ENCODE measurements at regions not wholly inside any gene's neighbourhood (a gene's known extent, or its start where the extent isn't known, plus 50 kb on each side); places are given as distances from the start of the nearest gene placed in this dataset.

DNA sequence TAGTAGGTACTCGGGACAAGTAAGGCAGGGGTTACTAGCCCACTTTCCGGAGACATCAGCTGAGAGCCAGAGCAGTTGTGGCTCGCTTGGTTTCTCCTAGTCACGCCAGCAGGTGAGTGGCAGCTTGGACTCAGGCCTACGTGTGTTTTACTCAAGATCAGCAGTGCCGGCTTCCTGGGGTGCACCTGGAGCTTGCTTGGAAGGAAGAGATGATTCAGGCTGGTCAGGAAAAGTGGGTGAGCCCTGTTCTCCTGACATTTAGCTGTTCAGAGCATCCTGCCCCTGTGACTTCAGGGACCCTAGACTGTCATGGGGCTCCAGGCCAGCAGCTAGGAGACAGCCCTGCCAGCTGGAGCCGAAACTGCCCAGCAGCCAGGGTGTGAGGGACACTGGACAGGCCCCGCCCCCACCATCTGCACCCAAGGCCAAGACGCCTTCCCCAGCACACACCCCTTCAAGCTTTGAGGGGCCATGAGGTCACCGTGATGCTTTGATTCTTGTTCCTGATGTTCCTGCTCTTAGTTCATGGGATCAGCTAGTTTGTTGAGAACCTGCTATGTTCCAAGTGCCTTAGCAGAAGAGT, 238.0 kb upstream of the CIBAR2 start:
- no peak for DNase-seq (ENCODE audit: low spot score)
- Mint-ChIP-seq H3K36me3 (ENCODE audit: low read depth) (no peaks in the 10 kb centered on the region), H3K27ac (no peak overlapping the region), H3K27me3 (ENCODE audit: insufficient read depth) (no peaks in the 10 kb centered on the region), H3K4me1 (ENCODE audit: low read depth) (no peaks in the 10 kb centered on the region), H3K9me3 (no peaks in the 10 kb centered on the region), H3K4me3 (no peak overlapping the region)
- intact Hi-C loops (cut with micrococcal nuclease): no loop called here

DNA sequence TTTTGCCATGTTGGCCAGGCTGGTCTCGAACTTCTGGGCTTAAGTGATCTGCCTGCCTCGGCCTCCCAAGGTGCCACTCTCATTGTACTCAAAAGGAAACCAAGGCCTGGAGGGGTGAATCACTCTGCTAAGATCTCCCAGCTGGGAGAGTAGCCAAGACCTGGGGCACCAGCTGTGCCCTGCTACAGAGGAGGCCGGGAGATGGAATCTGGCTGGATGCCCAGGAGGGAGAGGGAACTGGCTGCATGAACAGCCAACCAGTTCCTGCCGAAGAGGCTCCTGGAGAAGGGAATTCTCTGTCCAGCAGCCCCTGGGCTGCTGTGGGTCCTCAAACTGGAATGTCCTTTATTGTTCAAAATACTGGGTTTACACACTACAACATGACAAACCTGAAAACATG, 238.7 kb upstream of the CIBAR2 start:
- Mint-ChIP-seq H3K36me3 (ENCODE audit: low read depth) (no peaks in the 10 kb centered on the region), H3K9me3 (no peaks in the 10 kb centered on the region), H3K4me1 (ENCODE audit: low read depth) (no peaks in the 10 kb centered on the region), H3K4me3 (no peak overlapping the region), H3K27ac (no peak overlapping the region), H3K27me3 (ENCODE audit: insufficient read depth) (no peaks in the 10 kb centered on the region)
- intact Hi-C loops (cut with micrococcal nuclease): no loop called here
- DNase-seq (ENCODE audit: low spot score): no peak

DNA sequence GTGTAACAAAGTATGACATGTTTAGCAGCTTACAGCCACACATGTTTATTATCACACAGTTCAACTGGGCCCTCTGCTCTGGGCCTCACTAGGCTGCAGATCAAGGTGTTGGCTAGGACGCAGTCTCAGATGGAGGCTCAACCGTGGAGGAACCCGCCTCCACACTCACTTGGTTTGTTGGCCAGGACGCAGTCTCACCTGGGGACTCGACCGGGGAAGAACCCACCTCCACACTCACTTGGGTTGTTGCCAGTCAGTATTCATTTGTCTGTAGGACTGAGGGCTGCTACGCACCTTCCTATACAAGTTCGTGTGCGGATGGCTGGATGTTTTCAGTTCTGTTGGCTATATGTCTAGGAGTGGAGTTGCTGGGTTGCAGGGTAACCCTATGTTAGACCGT, 240.7 kb upstream of the CIBAR2 start:
- DNase-seq (ENCODE audit: low spot score): no peak
- Mint-ChIP-seq H3K4me3 (no peak overlapping the region), H3K27ac (no peak overlapping the region), H3K27me3 (ENCODE audit: insufficient read depth) (no peaks in the 10 kb centered on the region), H3K36me3 (ENCODE audit: low read depth) (no peaks in the 10 kb centered on the region), H3K4me1 (ENCODE audit: low read depth) (no peaks in the 10 kb centered on the region), H3K9me3 (no peaks in the 10 kb centered on the region)
- intact Hi-C loops (cut with micrococcal nuclease): no loop called here

DNA sequence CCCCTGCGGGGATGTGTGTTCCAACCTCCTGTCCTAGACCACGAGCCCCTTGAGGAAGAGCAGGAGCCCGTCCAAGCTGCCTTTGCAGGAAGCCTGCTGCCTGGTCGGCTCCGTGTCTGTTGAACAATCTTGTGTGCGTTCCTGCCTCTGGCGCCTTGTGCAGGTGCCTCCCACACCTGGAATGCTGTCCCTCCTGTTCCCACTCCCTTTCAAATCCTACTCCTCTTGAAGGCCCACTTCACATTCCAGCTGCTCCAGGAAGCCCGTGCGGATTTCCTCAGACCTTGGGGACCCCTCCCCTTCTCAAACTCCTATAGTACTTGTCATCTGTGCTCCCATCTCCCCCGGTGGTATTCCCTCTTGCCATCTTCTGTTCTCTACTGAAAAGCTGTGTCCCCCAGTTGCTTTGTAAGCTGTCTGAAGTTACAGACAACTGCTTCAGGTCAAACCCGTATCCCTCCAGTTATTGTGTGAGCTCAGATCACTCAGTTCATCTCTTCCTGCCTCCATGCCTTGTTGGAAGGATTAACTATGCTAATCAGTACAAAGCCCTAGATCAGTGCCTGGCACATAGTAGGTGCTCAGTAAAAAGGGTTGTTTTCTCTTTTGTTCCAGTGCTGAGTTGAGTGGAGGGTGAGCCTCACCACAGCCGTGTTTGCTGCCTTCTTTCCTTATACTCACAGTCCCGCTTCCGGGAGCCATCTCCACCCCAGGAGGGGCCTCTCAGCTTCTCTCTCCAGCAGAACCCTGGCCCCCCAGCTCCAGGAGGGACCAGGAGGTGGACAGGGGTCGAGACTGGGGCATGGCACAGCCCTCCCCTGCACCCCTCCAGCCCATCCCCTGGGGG, 241.8 kb upstream of the CIBAR2 start:
- H3K27ac Mint-ChIP-seq: no peak overlapping the region
- intact Hi-C loops (cut with micrococcal nuclease): no loop called here
- no peaks in the 10 kb centered on the region for H3K27me3 Mint-ChIP-seq (ENCODE audit: insufficient read depth)
- H3K36me3 Mint-ChIP-seq (ENCODE audit: low read depth): no peaks in the 10 kb centered on the region
- H3K4me3 Mint-ChIP-seq: no peak overlapping the region
- DNase-seq (ENCODE audit: low spot score): no peak
- H3K4me1 Mint-ChIP-seq (ENCODE audit: low read depth): no peaks in the 10 kb centered on the region
- H3K9me3 Mint-ChIP-seq: no peaks in the 10 kb centered on the region

- no peak overlapping the region for H3K27ac Mint-ChIP-seq
- no peaks in the 10 kb centered on the region for H3K27me3 Mint-ChIP-seq (ENCODE audit: insufficient read depth)
- H3K4me3 Mint-ChIP-seq: no peak overlapping the region
- H3K36me3 Mint-ChIP-seq (ENCODE audit: low read depth): no peaks in the 10 kb centered on the region
- DNase-seq (ENCODE audit: low spot score): no peak
- intact Hi-C loops (cut with micrococcal nuclease): no loop called here
- no peaks in the 10 kb centered on the region for H3K4me1 Mint-ChIP-seq (ENCODE audit: low read depth)
- H3K9me3 Mint-ChIP-seq: no peaks in the 10 kb centered on the region
Measured at GRCh38 chr16:85354686-85355514, 242.6 kb upstream of the CIBAR2 start.

DNA sequence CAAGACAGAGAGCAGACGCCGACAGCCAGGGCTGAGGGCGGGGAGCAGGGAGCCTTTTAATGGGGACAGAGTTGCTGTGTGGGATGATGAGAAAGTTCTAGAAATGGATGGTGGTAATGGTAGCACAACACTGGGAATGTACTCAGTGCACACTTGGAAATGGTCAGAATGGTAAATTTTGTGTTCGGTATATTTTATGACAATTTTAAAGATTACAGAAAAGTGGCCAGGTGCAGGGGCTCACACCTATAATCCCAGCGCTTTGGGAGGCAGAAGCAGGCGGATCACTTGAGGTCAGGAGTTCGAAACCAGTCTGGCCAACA, 243.2 kb upstream of the CIBAR2 start:
- H3K27ac Mint-ChIP-seq: no peak overlapping the region

DNA sequence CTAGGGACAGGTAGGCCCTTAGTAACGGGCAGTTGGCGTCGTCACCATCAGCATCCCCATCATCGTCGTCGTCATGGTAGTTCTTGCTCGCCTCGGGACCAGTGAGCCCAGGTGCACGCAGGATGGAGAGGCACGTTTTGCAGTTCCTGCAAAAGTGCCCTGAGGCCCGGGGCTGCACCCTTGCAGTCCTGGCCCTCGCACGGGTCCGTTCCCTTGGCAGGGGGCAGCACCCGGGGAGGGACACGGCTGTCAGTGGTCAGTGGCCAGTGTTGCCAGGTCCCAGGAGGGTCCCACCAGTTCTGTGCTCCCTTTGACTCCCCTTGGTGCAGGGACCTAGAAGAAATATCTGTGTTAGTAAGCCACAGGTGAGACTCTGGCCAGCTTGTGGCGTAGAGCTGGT, 243.9 kb upstream of the CIBAR2 start:
- intact Hi-C loops (cut with micrococcal nuclease): no loop called here
- Mint-ChIP-seq H3K4me3 (no peak overlapping the region), H3K27ac (no peak overlapping the region), H3K4me1 (ENCODE audit: low read depth) (no peaks in the 10 kb centered on the region), H3K27me3 (ENCODE audit: insufficient read depth) (no peaks in the 10 kb centered on the region), H3K36me3 (ENCODE audit: low read depth) (no peaks in the 10 kb centered on the region), H3K9me3 (no peaks in the 10 kb centered on the region)
- DNase-seq (ENCODE audit: low spot score): no peak

More for the DNA sequence above, 243.2 kb upstream of the CIBAR2 start:
- intact Hi-C loops (cut with micrococcal nuclease): no loop called here
- Mint-ChIP-seq H3K4me1 (ENCODE audit: low read depth) (no peaks in the 10 kb centered on the region), H3K27me3 (ENCODE audit: insufficient read depth) (no peaks in the 10 kb centered on the region), H3K36me3 (ENCODE audit: low read depth) (no peaks in the 10 kb centered on the region), H3K9me3 (no peaks in the 10 kb centered on the region), H3K4me3 (no peak overlapping the region)
- no peak for DNase-seq (ENCODE audit: low spot score)

DNA sequence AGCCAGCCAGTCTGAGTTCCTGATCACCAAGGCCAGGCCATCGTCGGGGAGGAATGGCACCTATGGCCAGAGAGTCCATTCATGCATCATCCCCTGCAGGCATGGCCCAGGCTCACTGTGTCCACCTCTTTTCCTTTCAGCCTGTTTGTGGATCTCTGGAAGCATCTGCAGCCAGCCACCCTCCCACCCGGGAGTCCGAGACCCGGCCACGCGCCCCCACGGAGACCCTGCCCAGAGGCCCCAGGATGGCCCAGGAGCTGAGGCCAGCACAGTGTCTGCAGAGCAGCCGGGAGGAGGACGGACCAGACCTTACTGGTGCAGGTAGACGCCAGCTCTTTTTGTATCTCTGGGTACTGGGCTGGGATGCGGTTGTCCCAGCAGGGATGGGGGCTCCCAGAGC, 245.1 kb upstream of the CIBAR2 start:
- no peaks in the 10 kb centered on the region for H3K27me3 Mint-ChIP-seq (ENCODE audit: insufficient read depth)
- no peak for DNase-seq (ENCODE audit: low spot score)
- H3K4me1 Mint-ChIP-seq (ENCODE audit: low read depth): no peaks in the 10 kb centered on the region
- no peak overlapping the region for H3K27ac Mint-ChIP-seq
- intact Hi-C loops (cut with micrococcal nuclease): no loop called here
- no peaks in the 10 kb centered on the region for H3K9me3 Mint-ChIP-seq
- no peak overlapping the region for H3K4me3 Mint-ChIP-seq
- no peaks in the 10 kb centered on the region for H3K36me3 Mint-ChIP-seq (ENCODE audit: low read depth)

GRCh38 chr16:85357924-85358505, 245.7 kb upstream of the CIBAR2 start:
- no peak overlapping the region for H3K4me3 Mint-ChIP-seq
- no peak overlapping the region for H3K27ac Mint-ChIP-seq
- H3K36me3 Mint-ChIP-seq (ENCODE audit: low read depth): no peaks in the 10 kb centered on the region
- intact Hi-C loops (cut with micrococcal nuclease): no loop called here
- no peaks in the 10 kb centered on the region for H3K27me3 Mint-ChIP-seq (ENCODE audit: insufficient read depth)
- no peaks in the 10 kb centered on the region for H3K9me3 Mint-ChIP-seq
- H3K4me1 Mint-ChIP-seq (ENCODE audit: low read depth): no peaks in the 10 kb centered on the region
- DNase-seq (ENCODE audit: low spot score): no peak

- Mint-ChIP-seq H3K27ac (no peak overlapping the region), H3K36me3 (ENCODE audit: low read depth) (no peaks in the 10 kb centered on the region), H3K27me3 (ENCODE audit: insufficient read depth) (no peaks in the 10 kb centered on the region), H3K4me1 (ENCODE audit: low read depth) (no peaks in the 10 kb centered on the region), H3K9me3 (no peaks in the 10 kb centered on the region), H3K4me3 (no peak overlapping the region)
- intact Hi-C loops (cut with micrococcal nuclease): no loop called here
- DNase-seq (ENCODE audit: low spot score): no peak
Measured at GRCh38 chr16:85358704-85359146, 246.5 kb upstream of the CIBAR2 start.

DNA sequence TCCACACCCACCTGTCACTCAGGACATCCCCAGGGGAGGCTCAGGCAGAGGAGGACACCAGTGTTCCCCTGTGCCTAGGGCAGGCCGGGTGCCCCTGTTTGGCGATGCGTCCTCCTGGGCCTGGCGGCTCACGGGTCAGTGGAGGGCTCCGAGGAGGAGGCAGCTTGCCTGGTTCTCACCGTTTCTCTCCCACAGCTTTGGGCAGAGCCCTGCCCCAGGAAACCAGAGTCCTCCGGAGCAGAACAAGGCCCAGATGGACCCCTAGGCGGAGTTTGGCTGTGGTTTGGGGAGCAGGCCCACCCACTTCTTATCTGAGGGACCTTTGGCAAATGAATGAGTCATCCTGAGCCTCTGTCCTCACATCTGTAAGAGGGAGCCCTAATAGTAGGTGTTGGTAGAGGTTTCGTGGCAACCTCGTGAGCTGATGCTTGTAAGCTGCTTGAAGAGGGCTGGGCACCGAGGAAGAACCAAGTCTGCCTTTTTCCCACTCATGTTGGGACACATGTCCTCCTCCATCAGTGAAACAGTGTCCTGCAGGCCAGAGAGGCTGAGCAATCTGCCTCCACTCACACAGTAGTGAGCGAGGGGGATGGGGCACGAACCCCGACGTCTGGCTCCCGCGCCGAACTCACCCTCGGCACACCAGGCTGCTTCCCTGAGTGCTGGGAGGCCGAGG, 247.0 kb upstream of the CIBAR2 start:
- no peaks in the 10 kb centered on the region for H3K36me3 Mint-ChIP-seq (ENCODE audit: low read depth)
- H3K27me3 Mint-ChIP-seq (ENCODE audit: insufficient read depth): no peaks in the 10 kb centered on the region
- H3K4me3 Mint-ChIP-seq: no peak overlapping the region
- intact Hi-C loops (cut with micrococcal nuclease): no loop called here
- no peaks in the 10 kb centered on the region for H3K4me1 Mint-ChIP-seq (ENCODE audit: low read depth)
- no peak overlapping the region for H3K27ac Mint-ChIP-seq
- DNase-seq (ENCODE audit: low spot score): no peak
- H3K9me3 Mint-ChIP-seq: no peaks in the 10 kb centered on the region

DNA sequence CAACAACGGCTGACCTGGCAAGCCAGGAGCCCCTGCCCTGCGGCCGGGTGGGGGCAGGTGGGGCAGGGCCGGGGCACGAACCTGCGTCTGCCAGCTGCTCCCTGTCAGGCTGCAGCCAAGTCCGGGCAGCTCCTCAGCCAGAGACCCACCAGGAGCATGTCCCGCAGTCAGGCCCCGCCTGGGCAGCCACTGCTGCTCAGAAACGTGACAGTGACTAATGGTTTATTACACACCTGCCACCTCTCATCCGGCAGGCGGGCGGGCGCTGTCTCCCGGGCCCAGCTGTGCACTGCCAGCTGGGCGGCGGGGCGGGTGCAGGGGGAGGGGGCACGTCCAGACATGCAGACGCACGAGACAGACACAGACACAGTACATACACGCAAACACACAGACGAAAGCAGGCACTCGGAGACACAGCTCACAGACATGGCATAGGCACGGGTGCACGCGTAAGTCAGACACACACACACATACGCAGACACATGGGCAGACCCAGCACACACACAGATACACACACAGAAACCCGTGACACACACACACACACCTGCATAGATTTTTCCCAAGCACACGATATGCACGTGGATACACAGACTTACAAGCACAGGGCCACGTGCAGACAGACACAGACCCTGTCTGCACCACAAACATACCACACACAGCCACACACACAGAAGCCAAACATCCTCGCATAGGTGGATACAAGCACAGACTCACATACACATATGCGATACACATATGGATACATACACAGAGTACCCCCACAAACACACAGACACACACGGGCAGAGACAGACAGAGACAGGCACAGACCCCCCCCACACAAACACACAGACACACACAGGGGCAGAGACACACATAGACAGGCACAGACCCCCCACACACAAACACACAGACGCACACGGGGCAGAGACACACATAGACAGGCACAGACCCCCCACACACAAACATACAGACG, 248.3 kb upstream of the CIBAR2 start:
- H3K27ac Mint-ChIP-seq: no peak overlapping the region
- H3K9me3 Mint-ChIP-seq: no peaks in the 10 kb centered on the region
- intact Hi-C loops (cut with micrococcal nuclease): no loop called here
- no peaks in the 10 kb centered on the region for H3K36me3 Mint-ChIP-seq (ENCODE audit: low read depth)
- H3K4me3 Mint-ChIP-seq: no peak overlapping the region
- H3K27me3 Mint-ChIP-seq (ENCODE audit: insufficient read depth): no peaks in the 10 kb centered on the region
- no peaks in the 10 kb centered on the region for H3K4me1 Mint-ChIP-seq (ENCODE audit: low read depth)
- no peak for DNase-seq (ENCODE audit: low spot score)

All from activated T-helper 1 cell treated with anti-CD3 and anti-CD28 coated beads, Interleukin-12 subunit alpha, Interleukin-12 subunit beta, Interleukin-2, Interleukin-4 antibody, amounts not matched to agents 30 ng/mL and 10 ng/mL and 1 ng/mL, durations not matched to agents 14 hours and 24 hours and 36 hours (primary cell).